ENCODE measurements at regions not wholly inside any gene's neighbourhood (a gene's known extent, or its start where the extent isn't known, plus 50 kb on each side); places are given as distances from the start of the nearest gene placed in this dataset.

- ChIA-PET CTCF (no interaction called here), POLR2A (no interaction called here)
- TF ChIP-seq, protein P1, sequence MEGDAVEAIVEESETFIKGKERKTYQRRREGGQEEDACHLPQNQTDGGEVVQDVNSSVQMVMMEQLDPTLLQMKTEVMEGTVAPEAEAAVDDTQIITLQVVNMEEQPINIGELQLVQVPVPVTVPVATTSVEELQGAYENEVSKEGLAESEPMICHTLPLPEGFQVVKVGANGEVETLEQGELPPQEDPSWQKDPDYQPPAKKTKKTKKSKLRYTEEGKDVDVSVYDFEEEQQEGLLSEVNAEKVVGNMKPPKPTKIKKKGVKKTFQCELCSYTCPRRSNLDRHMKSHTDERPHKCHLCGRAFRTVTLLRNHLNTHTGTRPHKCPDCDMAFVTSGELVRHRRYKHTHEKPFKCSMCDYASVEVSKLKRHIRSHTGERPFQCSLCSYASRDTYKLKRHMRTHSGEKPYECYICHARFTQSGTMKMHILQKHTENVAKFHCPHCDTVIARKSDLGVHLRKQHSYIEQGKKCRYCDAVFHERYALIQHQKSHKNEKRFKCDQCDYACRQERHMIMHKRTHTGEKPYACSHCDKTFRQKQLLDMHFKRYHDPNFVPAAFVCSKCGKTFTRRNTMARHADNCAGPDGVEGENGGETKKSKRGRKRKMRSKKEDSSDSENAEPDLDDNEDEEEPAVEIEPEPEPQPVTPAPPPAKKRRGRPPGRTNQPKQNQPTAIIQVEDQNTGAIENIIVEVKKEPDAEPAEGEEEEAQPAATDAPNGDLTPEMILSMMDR (IDR thresholded peaks at IDR 0.05; ENCODE audit: insufficient read depth, low read depth, low read length), result no peak
- DNase-seq (ENCODE audit: low read depth), result no peak
- no peak overlapping the region for H3K4me3 ChIP-seq (ENCODE audit: low read depth, low read length)
- H3K36me3 ChIP-seq (ENCODE audit: control insufficient read depth, insufficient read depth, low read length), result no peaks in the 10 kb centered on the region
- no peaks in the 10 kb centered on the region for H3K27me3 ChIP-seq (ENCODE audit: control insufficient read depth, insufficient read depth, low read length)
Measured at GRCh38 chr4:156583265-156583664, 388.3 kb downstream of the PDGFC start.

DNA sequence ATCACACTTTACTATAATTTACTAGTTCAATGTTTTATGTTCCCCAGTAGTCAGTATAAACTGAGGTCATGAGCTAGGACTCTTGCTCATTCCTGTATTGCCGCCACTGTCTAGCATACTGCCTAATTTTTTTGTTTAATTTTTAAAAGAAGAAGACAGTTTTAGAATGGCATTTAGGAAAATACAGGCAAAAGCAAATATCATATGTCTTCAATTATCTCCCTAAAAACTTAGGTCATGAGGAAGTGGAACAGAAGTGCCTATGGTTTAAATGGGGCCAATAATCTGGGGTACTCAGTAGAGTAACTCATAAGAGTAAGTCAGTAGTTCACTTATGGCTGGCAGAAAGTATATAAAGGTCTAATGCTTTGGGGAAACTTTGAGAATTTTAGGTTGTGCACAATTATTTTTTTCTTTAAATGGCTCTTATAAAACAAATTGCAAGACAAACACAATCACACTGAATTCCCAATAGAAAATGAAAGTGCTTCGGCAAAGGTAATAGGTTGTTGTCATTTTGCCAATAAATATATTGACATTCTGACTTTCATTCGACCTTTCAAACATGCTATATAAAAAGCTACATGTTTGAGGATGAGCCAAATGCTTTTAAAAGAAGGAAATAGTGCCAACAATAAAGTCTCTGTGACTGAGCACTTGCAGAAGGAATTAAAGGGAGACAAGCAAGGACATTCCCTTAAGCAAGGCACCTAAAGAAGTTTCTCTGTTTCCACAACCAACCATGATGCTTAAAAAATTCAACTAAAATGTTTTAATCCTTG is 390.1 kb downstream of the PDGFC start:
- CTCF ChIA-PET, result no interaction called here
- Histone ChIP-seq H3K36me3 (ENCODE audit: control insufficient read depth, insufficient read depth, low read length) (no peaks in the 10 kb centered on the region), H3K27me3 (ENCODE audit: control insufficient read depth, insufficient read depth, low read length) (no peaks in the 10 kb centered on the region), H3K4me3 (ENCODE audit: low read depth, low read length) (no peak overlapping the region)
- TF ChIP-seq, protein P1 (IDR thresholded peaks at IDR 0.05; ENCODE audit: insufficient read depth, low read depth, low read length), result no peak
- POLR2A ChIA-PET, result no interaction called here
- DNase-seq (ENCODE audit: low read depth), result no peak

- ChIA-PET CTCF (no interaction called here), POLR2A (no interaction called here)
Measured at GRCh38 chr4:156578713-156579112, 392.9 kb downstream of the PDGFC start.

DNA sequence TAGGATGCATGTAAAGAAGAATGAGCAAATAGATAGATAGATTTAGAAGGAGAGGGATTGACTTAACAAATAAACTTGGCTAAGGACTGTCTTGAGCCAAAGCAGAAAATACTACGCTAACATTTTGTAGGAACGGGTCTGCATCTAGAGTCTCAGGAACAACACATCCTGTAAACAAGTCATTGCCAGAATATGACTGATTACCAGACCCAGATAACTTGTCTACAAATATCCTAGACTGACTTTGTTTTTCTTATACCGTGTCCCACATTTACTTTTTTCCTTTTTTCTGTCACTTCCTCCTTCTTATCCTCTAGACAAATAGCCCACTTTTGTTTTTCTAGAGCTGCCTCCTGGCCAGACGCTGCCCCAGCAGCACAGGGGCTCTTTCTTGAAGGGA is 393.6 kb downstream of the PDGFC start:
- CTCF ChIA-PET, result interaction anchor here (0.6 to 0.7 kb wide), 2 partner anchors 31 to 318 kb away, joined by 3 to 5 read pairs; no protein-coding TSS in a partner anchor

More at GRCh38 chr4:156578713-156579112, 392.9 kb downstream of the PDGFC start:
- TF ChIP-seq, protein P1 (IDR thresholded peaks at IDR 0.05; ENCODE audit: insufficient read depth, low read depth, low read length), result no peak
- Histone ChIP-seq H3K36me3 (ENCODE audit: control insufficient read depth, insufficient read depth, low read length) (no peaks in the 10 kb centered on the region), H3K27me3 (ENCODE audit: control insufficient read depth, insufficient read depth, low read length) (no peaks in the 10 kb centered on the region), H3K4me3 (ENCODE audit: low read depth, low read length) (no peak overlapping the region)
- DNase-seq (ENCODE audit: low read depth), result no peak

GRCh38 chr4:156576946-156577345 is 394.7 kb downstream of the PDGFC start:
- no peak for DNase-seq (ENCODE audit: low read depth)
- ChIA-PET POLR2A (no interaction called here), CTCF (interaction anchor here (0.9 kb wide), 1 partner anchor 10 kb away, joined by 3 read pairs; no protein-coding TSS in a partner anchor)
- TF ChIP-seq, protein P1 (IDR thresholded peaks at IDR 0.05; ENCODE audit: insufficient read depth, low read depth, low read length), result no peak
- Histone ChIP-seq H3K4me3 (ENCODE audit: low read depth, low read length) (no peak overlapping the region), H3K36me3 (ENCODE audit: control insufficient read depth, insufficient read depth, low read length) (no peaks in the 10 kb centered on the region), H3K27me3 (ENCODE audit: control insufficient read depth, insufficient read depth, low read length) (no peaks in the 10 kb centered on the region)

More for the DNA sequence above, 393.6 kb downstream of the PDGFC start:
- POLR2A ChIA-PET, result no interaction called here
- Histone ChIP-seq H3K4me3 (ENCODE audit: low read depth, low read length) (no peak overlapping the region), H3K27me3 (ENCODE audit: control insufficient read depth, insufficient read depth, low read length) (no peaks in the 10 kb centered on the region), H3K36me3 (ENCODE audit: control insufficient read depth, insufficient read depth, low read length) (no peaks in the 10 kb centered on the region)
- DNase-seq (ENCODE audit: low read depth), result no peak
- TF ChIP-seq, protein P1 (IDR thresholded peaks at IDR 0.05; ENCODE audit: insufficient read depth, low read depth, low read length), result no peak

Measured in BJ (cell line).